ENCODE measurements at regions not wholly inside any gene's neighbourhood (a gene's known extent, or its start where the extent isn't known, plus 50 kb on each side); places are given as distances from the start of the nearest gene placed in this dataset.

GRCh38 chr2:67258122-67258521, 139.0 kb upstream of the ETAA1 start (continued):
- TF ChIP-seq PKNOX1 (IDR thresholded peaks at IDR 0.05) (no peak), SRF (IDR thresholded peaks at IDR 0.05; ENCODE audit: low read depth in 2 of 2, low read length in 2 of 2) (no peak), RBBP5 (conservative IDR thresholded peaks at IDR 0.05) (no peak), POLR2AphosphoS5 (IDR thresholded peaks at IDR 0.05; ENCODE audit: low read length) (no peak), JUND (IDR thresholded peaks at IDR 0.05; ENCODE audit: low read depth, low read length) (no peak), ETV6 (conservative IDR thresholded peaks at IDR 0.05 in 1 of 2, IDR thresholded peaks at IDR 0.05 in 1 of 2; ENCODE audit: borderline replicate concordance in 1 of 2, low read depth in 1 of 2) (no peak)

GRCh38 chr2:67258831-67259230, 138.3 kb upstream of the ETAA1 start:
- Histone ChIP-seq H3K9ac (ENCODE audit: control insufficient read depth, insufficient read depth, low read length) (no peak overlapping the region), H3K27me3 (replicated peaks in 1 of 2; ENCODE audit: control insufficient read depth in 2 of 2, insufficient read depth in 2 of 2, low read length in 1 of 2) (no peaks in the 10 kb centered on the region), H3K4me2 (ENCODE audit: control insufficient read depth, insufficient read depth) (no peak overlapping the region), H3K9me3 (replicated peaks; ENCODE audit: control insufficient read depth, insufficient read depth, low read length) (no peaks in the 10 kb centered on the region), H3K36me3 (ENCODE audit: control insufficient read depth in 2 of 2, insufficient read depth in 2 of 2, low read length in 1 of 2) (no peaks in the 10 kb centered on the region), H3K4me1 (ENCODE audit: control insufficient read depth, insufficient read depth, low read length) (no peaks in the 10 kb centered on the region), H4K20me1 (ENCODE audit: control insufficient read depth, insufficient read depth) (no peaks in the 10 kb centered on the region), H3K79me2 (ENCODE audit: control insufficient read depth, insufficient read depth, low read length) (no peaks in the 10 kb centered on the region), H3K27ac (ENCODE audit: control insufficient read depth, insufficient read depth) (no peak overlapping the region), H3K4me3 (no peak overlapping the region), H2AFZ (ENCODE audit: control insufficient read depth, low read depth, low read length) (no peak overlapping the region)
- RAD21 ChIA-PET (ENCODE audit: unreplicated experiment), result no interaction called here
- TF ChIP-seq TCF3 (IDR thresholded peaks at IDR 0.05; ENCODE audit: borderline replicate concordance, insufficient read depth, low read depth, low read length) (no peak), YY1 (IDR thresholded peaks at IDR 0.05; ENCODE audit: low read depth, low read length) (no peak)
- 5% methylated on average over 1 of the region's 1 CpG for WGBS (ENCODE audit: insufficient coverage, insufficient replicate concordance, low lambda C conversion rate, missing lambda C conversion rate)
- ATAC-seq (no peak), DNase-seq (ENCODE audit: low read depth, low spot score) (no peak), FAIRE-seq (no peak)
- in situ Hi-C loops (cut with MboI) (no loop called here), intact Hi-C loops (cut with micrococcal nuclease; ENCODE audit: unreplicated experiment) (no loop called here)
- POLR2A ChIA-PET, result no interaction called here
- SMC1A ChIA-PET (ENCODE audit: uncharacterized antibody, unreplicated experiment), result no interaction called here
- CTCF ChIA-PET, result no interaction called here
- BruUV-seq (replicated peaks), result no TSS peak

Data from GM12878 (cell line).